Osteocyte (in vitro differentiated cells): ENCODE measurements at regions not wholly inside any gene's neighbourhood (a gene's known extent, or its start where the extent isn't known, plus 50 kb on each side); places are given as distances from the start of the nearest gene placed in this dataset.

Experiments used
- DNase-seq: peaks from one replicate; pipeline ENCODE4 v3.0.0; 2021; ENCODE audit warnings: mixed read lengths; ENCODE audit not compliant: unreplicated experiment; ENCODE audit errors: extremely low spot score
- H3K27ac Mint-ChIP-seq: one replicate; pipeline ENCODE4 v1.8.0; 2021; ENCODE audit warnings: mild to moderate bottlenecking, mixed read lengths; ENCODE audit not compliant: unreplicated experiment
- H3K27me3 Mint-ChIP-seq: one replicate; pipeline ENCODE4 v1.8.0; 2021; ENCODE audit warnings: mixed read lengths; ENCODE audit not compliant: unreplicated experiment
- H3K36me3 Mint-ChIP-seq: one replicate; pipeline ENCODE4 v1.8.0; 2021; ENCODE audit warnings: mixed read lengths; ENCODE audit not compliant: unreplicated experiment
- H3K4me1 Mint-ChIP-seq: one replicate; pipeline ENCODE4 v1.8.0; 2021; ENCODE audit warnings: mixed read lengths; ENCODE audit not compliant: unreplicated experiment
- H3K4me3 Mint-ChIP-seq: one replicate; pipeline ENCODE4 v1.8.0; 2021; ENCODE audit warnings: mild to moderate bottlenecking, moderate library complexity, mixed read lengths; ENCODE audit not compliant: unreplicated experiment
- H3K9me3 Mint-ChIP-seq: one replicate; pipeline ENCODE4 v1.8.0; 2021; ENCODE audit warnings: mixed read lengths; ENCODE audit not compliant: unreplicated experiment
- CTCF ChIP-seq: fragments of 200-600 bp; sonication (generic); IDR thresholded peaks from 2 replicates; pipeline ENCODE4 v1.5.0; 2021; ENCODE audit warnings: antibody characterized with exemption, mild to moderate bottlenecking, moderate library complexity

- Mint-ChIP-seq H3K36me3 (no peaks in the 10 kb centered on the region), H3K9me3 (peaks cover 4% of the 10 kb centered on the region), H3K4me1 (peaks cover 4% of the 10 kb centered on the region), H3K27ac (no peak overlapping the region), H3K4me3 (no peak overlapping the region), H3K27me3 (no peaks in the 10 kb centered on the region)
- no peak for DNase-seq
- no peak for TF ChIP-seq CTCF
Observed at GRCh38 chr3:106281221-106281620, 412.4 kb upstream of the CBLB start.

- Mint-ChIP-seq H3K27ac (no peak overlapping the region), H3K4me3 (no peak overlapping the region), H3K9me3 (peaks cover 8% of the 10 kb centered on the region), H3K36me3 (no peaks in the 10 kb centered on the region), H3K4me1 (peaks cover 4% of the 10 kb centered on the region), H3K27me3 (no peaks in the 10 kb centered on the region)
- no peak for DNase-seq
- TF ChIP-seq CTCF: no peak
Observed at GRCh38 chr3:106282943-106283342, 414.1 kb upstream of the CBLB start.

- TF ChIP-seq CTCF: no peak
- Mint-ChIP-seq H3K27me3 (no peaks in the 10 kb centered on the region), H3K4me1 (no peaks in the 10 kb centered on the region), H3K36me3 (no peaks in the 10 kb centered on the region), H3K9me3 (peaks cover 8% of the 10 kb centered on the region), H3K4me3 (no peak overlapping the region), H3K27ac (no peak overlapping the region)
- no peak for DNase-seq
Observed at GRCh38 chr3:106288781-106289180, 420.0 kb upstream of the CBLB start.

GRCh38 chr3:106290304-106290997, 421.6 kb upstream of the CBLB start:
- Mint-ChIP-seq H3K27me3 (no peaks in the 10 kb centered on the region), H3K36me3 (no peaks in the 10 kb centered on the region), H3K27ac (no peak overlapping the region), H3K9me3 (peaks cover 8% of the 10 kb centered on the region), H3K4me1 (no peaks in the 10 kb centered on the region), H3K4me3 (no peak overlapping the region)
- DNase-seq: no peak
- no peak for TF ChIP-seq CTCF

GRCh38 chr3:106293161-106293560, 424.3 kb upstream of the CBLB start:
- no peak for DNase-seq
- H3K36me3 Mint-ChIP-seq: no peaks in the 10 kb centered on the region
- no peak for TF ChIP-seq CTCF
- no peaks in the 10 kb centered on the region for H3K9me3 Mint-ChIP-seq
- no peak overlapping the region for H3K27ac Mint-ChIP-seq
- no peak overlapping the region for H3K4me3 Mint-ChIP-seq
- H3K27me3 Mint-ChIP-seq: no peaks in the 10 kb centered on the region
- no peaks in the 10 kb centered on the region for H3K4me1 Mint-ChIP-seq
